Fibroblast of villous mesenchyme (primary cell): ENCODE measurements at regions not wholly inside any gene's neighbourhood (a gene's known extent, or its start where the extent isn't known, plus 50 kb on each side); places are given as distances from the start of the nearest gene placed in this dataset.

Experiments
- DNase-seq: peaks from one replicate; pipeline ENCODE4 v3.0.0-alpha.2; 2010; ENCODE audit warnings: low read depth
- H3K4me3 ChIP-seq: 2 replicates; pipeline ENCODE4 v1.5.1; 2011; ENCODE audit warnings: low read depth, mild to moderate bottlenecking, low read length
- CTCF ChIP-seq: IDR thresholded peaks from 2 replicates; pipeline ENCODE4 v1.5.1; 2012; ENCODE audit warnings: low read depth, mild to moderate bottlenecking, low read length; ENCODE audit not compliant: insufficient read depth

DNA sequence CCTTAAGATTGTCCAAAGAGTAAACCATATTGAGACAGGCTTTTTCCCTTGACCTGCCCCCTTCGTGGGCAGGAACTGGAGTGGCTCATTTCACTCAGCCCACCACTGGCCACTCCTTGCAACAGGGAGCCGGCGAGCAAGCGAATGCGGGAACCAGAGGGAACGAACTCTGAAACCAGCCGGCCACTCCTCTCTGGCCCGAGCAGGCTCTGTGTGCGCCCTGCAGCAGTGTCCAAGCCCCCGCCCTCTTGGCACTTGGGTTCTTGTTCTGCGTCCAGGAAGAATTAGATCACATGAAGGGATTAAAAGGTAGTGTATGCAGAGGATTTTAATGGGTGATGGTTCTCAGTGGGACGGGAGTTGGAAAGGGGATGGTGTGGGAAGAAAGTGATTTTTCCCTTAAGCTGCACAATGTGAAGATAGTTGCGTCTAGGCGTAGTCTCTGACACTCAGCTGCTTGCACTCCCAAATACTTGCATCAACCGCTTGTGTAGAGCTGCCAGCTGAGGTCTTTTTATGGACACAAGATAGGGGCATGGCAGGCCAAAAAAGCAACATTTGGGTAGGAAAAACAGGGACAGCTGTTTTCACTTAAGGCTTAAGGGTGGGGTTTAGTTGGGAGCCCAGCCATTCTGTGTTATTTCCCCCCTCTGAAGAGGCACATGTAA lies 1209.7 kb upstream of the PCDH20 start:
- H3K4me3 ChIP-seq = no peak overlapping the region
- no peak for TF ChIP-seq CTCF
- no peak for DNase-seq

GRCh38 chr13:62613819-62614218 lies 1198.2 kb upstream of the PCDH20 start:
- DNase-seq = no peak
- no peak overlapping the region for H3K4me3 ChIP-seq
- TF ChIP-seq CTCF = no peak

GRCh38 chr13:62611343-62611742 lies 1195.7 kb upstream of the PCDH20 start:
- TF ChIP-seq CTCF = no peak
- H3K4me3 ChIP-seq = no peak overlapping the region
- DNase-seq = no peak

DNA sequence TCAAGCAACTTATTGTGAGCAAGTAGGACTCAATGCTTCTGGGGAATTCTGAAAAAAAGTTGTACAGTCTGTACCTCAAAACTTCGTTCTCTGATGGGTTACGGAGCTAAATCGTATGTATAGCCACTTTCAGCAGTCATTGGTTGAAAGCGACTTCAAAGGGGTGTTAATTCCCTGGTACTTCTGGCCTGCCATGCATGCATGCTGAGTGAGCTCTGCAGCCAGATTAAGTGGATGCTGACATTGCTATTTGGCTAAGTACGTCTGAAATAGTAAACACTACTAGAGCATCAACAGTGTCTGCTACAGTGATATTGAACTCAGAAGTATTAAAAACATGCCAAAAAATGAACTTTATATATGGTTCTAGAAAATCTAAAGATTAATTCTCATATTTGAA lies 1183.1 kb upstream of the PCDH20 start:
- no peak overlapping the region for H3K4me3 ChIP-seq

GRCh38 chr13:62595976-62596375 lies 1180.3 kb upstream of the PCDH20 start:
- H3K4me3 ChIP-seq = no peak overlapping the region
- no peak for DNase-seq
- TF ChIP-seq CTCF = no peak

More for the DNA sequence above, 1183.1 kb upstream of the PCDH20 start:
- TF ChIP-seq CTCF = no peak
- DNase-seq = no peak

GRCh38 chr13:62593804-62594203 lies 1178.2 kb upstream of the PCDH20 start:
- no peak for TF ChIP-seq CTCF
- H3K4me3 ChIP-seq = no peak overlapping the region
- DNase-seq = no peak

DNA sequence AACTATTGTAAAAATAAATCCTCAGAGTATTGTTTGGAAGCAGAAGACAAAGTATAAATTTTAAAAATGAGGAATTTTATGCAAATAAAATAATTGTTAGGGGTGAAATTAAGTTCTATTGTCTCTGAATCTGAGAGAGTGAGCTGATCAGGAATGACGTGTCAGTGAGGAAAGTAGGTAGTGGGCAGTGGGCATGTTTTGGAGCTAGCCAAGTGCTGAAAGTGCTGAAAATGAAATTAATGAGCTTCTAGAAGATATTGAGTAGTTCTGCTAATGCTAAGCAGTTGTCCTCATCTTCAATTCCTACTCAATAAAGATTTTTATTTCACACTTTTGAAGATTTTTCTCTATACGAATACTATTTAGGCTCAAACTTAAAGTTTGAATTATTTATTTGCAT lies 1167.8 kb upstream of the PCDH20 start:
- TF ChIP-seq CTCF = no peak
- DNase-seq = no peak
- no peak overlapping the region for H3K4me3 ChIP-seq
